NCI-H2171 (cell line): ENCODE measurements at regions not wholly inside any gene's neighbourhood (a gene's known extent, or its start where the extent isn't known, plus 50 kb on each side); places are given as distances from the start of the nearest gene placed in this dataset.

Experiments
- DNase-seq: peaks from one replicate; lab custom pipeline; 2025; lab: John Stamatoyannopoulos, UW

GRCh38 chr4:60173103-60173502 lies 1027.0 kb upstream of the ADGRL3 start:
- no peak for DNase-seq

- DNase-seq, result no peak
Measured at GRCh38 chr4:60173718-60174117, 1026.4 kb upstream of the ADGRL3 start.

GRCh38 chr4:60175241-60175640 lies 1024.9 kb upstream of the ADGRL3 start:
- DNase-seq, result no peak

- no peak for DNase-seq
Measured at GRCh38 chr4:60187428-60187827, 1012.7 kb upstream of the ADGRL3 start.

GRCh38 chr4:60189286-60189685 lies 1010.8 kb upstream of the ADGRL3 start:
- DNase-seq, result no peak

GRCh38 chr4:60194214-60194613 lies 1005.9 kb upstream of the ADGRL3 start:
- DNase-seq, result no peak

- DNase-seq, result no peak
Measured at GRCh38 chr4:60195256-60195655, 1004.9 kb upstream of the ADGRL3 start.

GRCh38 chr4:60201052-60201673 lies 999.0 kb upstream of the ADGRL3 start:
- DNase-seq, result no peak

- no peak for DNase-seq
Measured at GRCh38 chr4:60209588-60209987, 990.5 kb upstream of the ADGRL3 start.

GRCh38 chr4:60215906-60216305 lies 984.2 kb upstream of the ADGRL3 start:
- no peak for DNase-seq

GRCh38 chr4:60216752-60217151 lies 983.4 kb upstream of the ADGRL3 start:
- peak; percentile 34 for DNase-seq

GRCh38 chr4:60221866-60222265 lies 978.3 kb upstream of the ADGRL3 start:
- no peak for DNase-seq

- no peak for DNase-seq
Measured at GRCh38 chr4:60223208-60223923, 976.8 kb upstream of the ADGRL3 start.

- DNase-seq, result no peak
Measured at GRCh38 chr4:60241866-60242265, 958.3 kb upstream of the ADGRL3 start.

- no peak for DNase-seq
Measured at GRCh38 chr4:60249784-60250183, 950.3 kb upstream of the ADGRL3 start.

GRCh38 chr4:60250657-60251056 lies 949.5 kb upstream of the ADGRL3 start:
- DNase-seq, result no peak

GRCh38 chr4:60259781-60260180 lies 940.3 kb upstream of the ADGRL3 start:
- DNase-seq, result no peak

GRCh38 chr4:60266505-60266904 lies 933.6 kb upstream of the ADGRL3 start:
- no peak for DNase-seq

GRCh38 chr4:60296386-60296785 lies 903.7 kb upstream of the ADGRL3 start:
- no peak for DNase-seq

GRCh38 chr4:60313611-60314178 lies 886.4 kb upstream of the ADGRL3 start:
- no peak for DNase-seq

- DNase-seq, result no peak
Measured at GRCh38 chr4:60314416-60314815, 885.7 kb upstream of the ADGRL3 start.

- no peak for DNase-seq
Measured at GRCh38 chr4:60315586-60315985, 884.5 kb upstream of the ADGRL3 start.

GRCh38 chr4:60326735-60327134 lies 873.4 kb upstream of the ADGRL3 start:
- no peak for DNase-seq

GRCh38 chr4:60327651-60328050 lies 872.5 kb upstream of the ADGRL3 start:
- no peak for DNase-seq
